GM23338 (cell line): ENCODE measurements at regions not wholly inside any gene's neighbourhood (a gene's known extent, or its start where the extent isn't known, plus 50 kb on each side); places are given as distances from the start of the nearest gene placed in this dataset.

Experiments
- CREB1 ChIP-seq: fragments of 250-450 bp; sonication (Bioruptor Pico); IDR thresholded peaks from 2 replicates; pipeline ENCODE4 v1.5.0; 2020; ENCODE audit warnings: low read depth, mild to moderate bottlenecking, moderate library complexity
- CTCF ChIP-seq, 2 experiments: fragments of 200-600 bp in 1 of 2; sonication (generic) in 1 of 2; conservative IDR thresholded peaks; 2 replicates each; pipeline versions ENCODE4 v1.5.1 to v1.6.1; 2016 to 2017; ENCODE audit warnings: antibody characterized with exemption in 2 of 2, low read depth in 2 of 2, mild to moderate bottlenecking in 2 of 2, moderate library complexity in 1 of 2
- EZH2 ChIP-seq: fragments of 200-600 bp; sonication (generic); IDR thresholded peaks from one replicate; pipeline ENCODE4 v1.8.0; 2017; ENCODE audit warnings: antibody characterized with exemption, mild to moderate bottlenecking, low read depth; ENCODE audit not compliant: unreplicated experiment
- EZH2phosphoT487 ChIP-seq: fragments of 200-600 bp; sonication (generic); IDR thresholded peaks from one replicate; pipeline ENCODE4 v1.8.1; 2018; ENCODE audit warnings: antibody characterized with exemption; ENCODE audit not compliant: unreplicated experiment
- NANOG ChIP-seq: IDR thresholded peaks from 2 replicates; pipeline ENCODE4 v1.6.1; 2016; ENCODE audit warnings: antibody characterized with exemption, borderline replicate concordance
- POLR2AphosphoS5 ChIP-seq: IDR thresholded peaks from 2 replicates; pipeline ENCODE4 v1.6.1; 2016; ENCODE audit warnings: antibody characterized with exemption, low read depth
- REST ChIP-seq: IDR thresholded peaks from one replicate; pipeline ENCODE4 v1.6.1; 2018; ENCODE audit warnings: antibody characterized with exemption; ENCODE audit not compliant: unreplicated experiment

- no peak for TF ChIP-seq EZH2
- no peak for TF ChIP-seq CTCF (conservative IDR thresholded peaks at IDR 0.05; ENCODE audit: low read depth in 2 of 2)
- no peak for TF ChIP-seq POLR2AphosphoS5
- no peak for TF ChIP-seq REST
- TF ChIP-seq EZH2phosphoT487, result no peak
- no peak for TF ChIP-seq NANOG
- TF ChIP-seq CREB1 (CRISPR knock-in tag), result no peak
Observed at GRCh38 chr7:31410265-31410664, 69.7 kb upstream of the NEUROD6 start.
